GM06990 (cell line): ENCODE measurements at regions not wholly inside any gene's neighbourhood (a gene's known extent, or its start where the extent isn't known, plus 50 kb on each side); places are given as distances from the start of the nearest gene placed in this dataset.

Experiments used
- DNase-seq: peaks from one replicate; pipeline ENCODE4 v3.0.0-alpha.2; 2011; ENCODE audit not compliant: insufficient read length; ENCODE audit errors: extremely low read depth
- H3K27me3 ChIP-seq: replicated peaks from 2 replicates; pipeline ENCODE4 v1.6.0; 2011; ENCODE audit warnings: low read length; ENCODE audit not compliant: control insufficient read depth, insufficient read depth
- H3K36me3 ChIP-seq: 2 replicates; pipeline ENCODE4 v1.5.1; 2011; ENCODE audit warnings: low read length; ENCODE audit not compliant: control insufficient read depth, insufficient read depth
- H3K4me3 ChIP-seq: replicated peaks from 2 replicates; pipeline ENCODE4 v1.5.1; 2011; ENCODE audit warnings: low read depth, mild to moderate bottlenecking, control low read depth, low read length
- CTCF ChIP-seq: IDR thresholded peaks from 2 replicates; pipeline ENCODE4 v1.5.1; 2011; ENCODE audit warnings: low read length, control low read depth, mild to moderate bottlenecking, inconsistent platforms; ENCODE audit not compliant: insufficient read depth, poor library complexity, severe bottlenecking

GRCh38 chr5:13477118-13477737 is 467.3 kb downstream of the DNAH5 start:
- H3K27me3 ChIP-seq = no peaks in the 10 kb centered on the region
- H3K4me3 ChIP-seq = no peak overlapping the region
- no peaks in the 10 kb centered on the region for H3K36me3 ChIP-seq
- DNase-seq = no peak
- no peak for TF ChIP-seq CTCF

- H3K27me3 ChIP-seq = no peaks in the 10 kb centered on the region
- DNase-seq = no peak
- no peak overlapping the region for H3K4me3 ChIP-seq
- H3K36me3 ChIP-seq = no peaks in the 10 kb centered on the region
- no peak for TF ChIP-seq CTCF
Observed at GRCh38 chr5:13472842-13473241, 471.6 kb downstream of the DNAH5 start.

GRCh38 chr5:13470975-13471374 is 473.5 kb downstream of the DNAH5 start:
- no peak for TF ChIP-seq CTCF
- no peak for DNase-seq
- no peak overlapping the region for H3K4me3 ChIP-seq
- no peaks in the 10 kb centered on the region for H3K36me3 ChIP-seq
- H3K27me3 ChIP-seq = no peaks in the 10 kb centered on the region

GRCh38 chr5:13470263-13470662 is 474.2 kb downstream of the DNAH5 start:
- Histone ChIP-seq H3K4me3 (no peak overlapping the region), H3K27me3 (no peaks in the 10 kb centered on the region), H3K36me3 (no peaks in the 10 kb centered on the region)
- no peak for DNase-seq
- TF ChIP-seq CTCF = no peak

- no peaks in the 10 kb centered on the region for H3K36me3 ChIP-seq
- no peak for DNase-seq
- H3K27me3 ChIP-seq = no peaks in the 10 kb centered on the region
- TF ChIP-seq CTCF = no peak
- H3K4me3 ChIP-seq = no peak overlapping the region
Observed at GRCh38 chr5:13464532-13465193, 479.8 kb downstream of the DNAH5 start.
